ENCODE measurements at regions not wholly inside any gene's neighbourhood (a gene's known extent, or its start where the extent isn't known, plus 50 kb on each side); places are given as distances from the start of the nearest gene placed in this dataset.
"Not testable (repeated sequence)": the region's sequence is repeated elsewhere in the genome, so short reads cannot be mapped to it uniquely, and the experiment has no call there.

GRCh38 chr10:27354100-27354499 is 113.5 kb upstream of the ACBD5 start:
- TF ChIP-seq POLR2A, CTCF (IDR thresholded peaks at IDR 0.05): not testable (repeated sequence)

All from esophagus squamous epithelium (tissue), 4 donors.